ENCODE measurements at regions not wholly inside any gene's neighbourhood (a gene's known extent, or its start where the extent isn't known, plus 50 kb on each side); places are given as distances from the start of the nearest gene placed in this dataset.

DNA sequence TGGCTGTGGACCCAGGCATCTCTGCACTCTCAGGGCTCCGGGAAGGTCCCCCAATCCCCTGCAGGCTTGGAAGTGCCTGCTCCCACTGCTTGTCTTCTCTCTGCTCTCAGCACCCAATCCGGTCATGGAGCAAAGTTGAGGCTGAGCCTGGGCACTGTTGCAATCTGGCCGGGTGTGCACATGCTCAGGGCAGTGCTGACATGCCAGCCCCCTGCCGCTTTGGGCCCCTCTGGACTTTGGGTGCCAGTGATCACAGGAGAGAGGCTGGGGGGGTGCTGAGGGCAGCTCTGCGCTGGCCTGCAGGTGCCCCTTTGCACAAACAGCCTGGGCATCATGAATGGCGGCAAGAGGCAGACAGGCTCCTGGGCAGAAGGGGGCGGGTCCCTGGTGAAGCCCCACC is 85.4 kb upstream of the OSBPL8 start:
- no peaks in the 10 kb centered on the region for H3K79me2 ChIP-seq (ENCODE audit: insufficient read depth, low read length)
- H3K27ac ChIP-seq (ENCODE audit: low read depth, low read length) = no peak overlapping the region
- H3K9me2 ChIP-seq (ENCODE audit: insufficient read depth) = no peaks in the 10 kb centered on the region
- no TSS peak for BruUV-seq (replicated peaks)
- DNase-seq (ENCODE audit: low read depth, low spot score) = no peak
- H4K20me1 ChIP-seq (ENCODE audit: insufficient read depth) = no peaks in the 10 kb centered on the region
- no peaks in the 10 kb centered on the region for H3K36me3 ChIP-seq (ENCODE audit: control insufficient read depth in 1 of 2, insufficient read depth in 2 of 2, low read length in 2 of 2)
- no peak overlapping the region for H2AFZ ChIP-seq (ENCODE audit: low read depth, low read length, poor library complexity, severe bottlenecking)
- ChIA-PET CTCF (no interaction called here), RAD21 (ENCODE audit: low non-redundant PET in 1 of 2, low total read pairs in 2 of 2, uncharacterized antibody in 2 of 2, unreplicated experiment in 2 of 2) (no interaction called here), POLR2A (no interaction called here)
- H3K9ac ChIP-seq (ENCODE audit: low read length) = no peak overlapping the region
- no peak overlapping the region for H3K4me2 ChIP-seq (ENCODE audit: low read length)
- TF ChIP-seq ZFX (IDR thresholded peaks at IDR 0.05) (no peak), MAX (IDR thresholded peaks at IDR 0.05) (no peak), ZNF274 (IDR thresholded peaks at IDR 0.05; ENCODE audit: low read depth, low read length) (no peak), CEBPB (IDR thresholded peaks at IDR 0.05; ENCODE audit: low read depth) (no peak), EZH2 (IDR thresholded peaks at IDR 0.05) (no peak), EGR1 (IDR thresholded peaks at IDR 0.05; ENCODE audit: low read depth) (no peak), RAD21 (IDR thresholded peaks at IDR 0.05; ENCODE audit: low read depth) (no peak), POLR2A (IDR thresholded peaks at IDR 0.05; ENCODE audit: borderline replicate concordance, extremely low read depth, insufficient read depth, insufficient read length) (no peak), POLR2AphosphoS5 (IDR thresholded peaks at IDR 0.05; ENCODE audit: low read depth, low read length) (no peak), SIN3A (IDR thresholded peaks at IDR 0.05; ENCODE audit: low read depth) (no peak), ATF3 (IDR thresholded peaks at IDR 0.05) (no peak), TCF7L2 (IDR thresholded peaks at IDR 0.05; ENCODE audit: borderline replicate concordance, extremely low read depth, insufficient read depth, insufficient read length) (no peak), YY1 (IDR thresholded peaks at IDR 0.05; ENCODE audit: extremely low read depth, insufficient replicate concordance, low read depth, low read length) (no peak), SP1 (IDR thresholded peaks at IDR 0.05; ENCODE audit: low read depth) (no peak), CBX3 (IDR thresholded peaks at IDR 0.05; ENCODE audit: low read depth) (no peak)
- no peaks in the 10 kb centered on the region for H3K9me3 ChIP-seq (ENCODE audit: control insufficient read depth in 1 of 2, insufficient read depth in 1 of 2, low read depth in 1 of 2, low read length in 2 of 2)
- H3K4me1 ChIP-seq (ENCODE audit: control insufficient read depth in 1 of 2, insufficient read depth in 2 of 2, low read length in 2 of 2) = peaks cover 0 to 4% of the 10 kb centered on the region in 2 experiments; a peak in 1 of 4 replicates
- no peak overlapping the region for H3K4me3 ChIP-seq (replicated peaks in 1 of 2; ENCODE audit: low read depth in 1 of 2, low read length in 2 of 2)
- intact Hi-C loops (cut with micrococcal nuclease) = no loop called here
- ATAC-seq = no peak
- no peaks in the 10 kb centered on the region for H3K27me3 ChIP-seq (ENCODE audit: insufficient read depth, low read length)

All from HCT116 (cell line).